ENCODE measurements at regions not wholly inside any gene's neighbourhood (a gene's known extent, or its start where the extent isn't known, plus 50 kb on each side); places are given as distances from the start of the nearest gene placed in this dataset.

DNA sequence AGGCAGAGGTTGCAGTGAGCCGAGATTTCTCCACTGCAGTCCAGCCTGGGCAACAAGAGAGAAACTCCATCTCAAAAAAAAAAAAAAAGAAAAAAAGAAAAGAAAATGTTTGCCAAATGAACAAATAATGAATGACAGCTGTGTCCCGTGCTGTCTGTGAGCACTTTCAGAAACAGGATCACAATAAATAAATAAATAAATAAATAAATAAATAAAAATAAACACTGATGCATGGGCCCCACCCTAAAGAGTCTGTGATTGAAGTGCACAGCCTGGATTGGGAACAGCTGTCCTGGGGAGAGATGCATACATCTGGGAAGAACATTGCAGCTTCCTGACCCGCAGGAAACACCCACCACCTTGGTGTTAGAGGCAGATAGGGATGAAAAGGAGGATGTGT, 123.6 kb downstream of the NPTX2 start:
- TF ChIP-seq CTCF (IDR thresholded peaks at IDR 0.05) (no peak), EP300 (IDR thresholded peaks at IDR 0.05) (no peak), POLR2A (IDR thresholded peaks at IDR 0.05) (no peak)

All from tibial nerve (tissue), 4 donors.